A673 (cell line): ENCODE measurements at regions not wholly inside any gene's neighbourhood (a gene's known extent, or its start where the extent isn't known, plus 50 kb on each side); places are given as distances from the start of the nearest gene placed in this dataset.

ENCODE experiments used
- CTCF ChIP-seq: fragments of 300-800, 200-600 bp; sonication (generic); conservative IDR thresholded peaks from 2 replicates; pipeline ENCODE4 v1.5.1; 2017; ENCODE audit warnings: low read depth, mild to moderate bottlenecking, antibody characterized with exemption, low read length, moderate library complexity, mixed read lengths
- EZH2 ChIP-seq: fragments of 200-600 bp; sonication (generic); IDR thresholded peaks from 2 replicates; pipeline ENCODE4 v1.6.1; 2017; ENCODE audit warnings: borderline replicate concordance, low read depth, mild to moderate bottlenecking, mixed read lengths, antibody characterized with exemption, low read length; ENCODE audit not compliant: poor library complexity, severe bottlenecking

GRCh38 chr6:72497186-72497585 lies 124.7 kb upstream of the KCNQ5 start:
- TF ChIP-seq CTCF (no peak), EZH2 (no peak)
